ENCODE measurements at regions not wholly inside any gene's neighbourhood (a gene's known extent, or its start where the extent isn't known, plus 50 kb on each side); places are given as distances from the start of the nearest gene placed in this dataset.

- Histone ChIP-seq H4K20me1 (ENCODE audit: insufficient read depth) (no peaks in the 10 kb centered on the region), H3F3A (ENCODE audit: insufficient read depth, low read length, poor library complexity, severe bottlenecking) (no peaks in the 10 kb centered on the region), H3K36me3 (ENCODE audit: insufficient read depth, low read length) (no peaks in the 10 kb centered on the region), H2AFZ (ENCODE audit: low read depth, low read length) (no peak overlapping the region), H3K9me2 (ENCODE audit: insufficient read depth, low read length) (no peaks in the 10 kb centered on the region), H3K9ac (ENCODE audit: low read length) (no peak overlapping the region), H3K4me2 (ENCODE audit: low read length) (no peak overlapping the region), H3K27me3 (ENCODE audit: insufficient read depth, low read depth, low read length) (no peaks in the 10 kb centered on the region), H3K79me2 (replicated peaks; ENCODE audit: insufficient read depth, low read length) (no peaks in the 10 kb centered on the region), H3K27ac (ENCODE audit: low read length) (no peak overlapping the region), H3K9me3 (ENCODE audit: low read length) (no peaks in the 10 kb centered on the region), H3K4me3 (ENCODE audit: low read length) (no peak overlapping the region)
- TF ChIP-seq EZH2 (IDR thresholded peaks at IDR 0.05; ENCODE audit: borderline replicate concordance, insufficient read depth, low read length, poor library complexity, severe bottlenecking) (no peak), RAD21 (conservative IDR thresholded peaks at IDR 0.05) (no peak), EP300 (conservative IDR thresholded peaks at IDR 0.05; ENCODE audit: poor library complexity, severe bottlenecking) (no peak), POLR2AphosphoS5 (IDR thresholded peaks at IDR 0.05) (no peak), SMC3 (conservative IDR thresholded peaks at IDR 0.05; ENCODE audit: poor library complexity) (no peak), TAF1 (IDR thresholded peaks at IDR 0.05; ENCODE audit: low read depth) (no peak), MXI1 (conservative IDR thresholded peaks at IDR 0.05; ENCODE audit: poor library complexity, severe bottlenecking) (no peak), CTCF (IDR thresholded peaks at IDR 0.05; ENCODE audit: poor library complexity, severe bottlenecking) (no peak)
- TF ChIP-seq, protein P1, sequence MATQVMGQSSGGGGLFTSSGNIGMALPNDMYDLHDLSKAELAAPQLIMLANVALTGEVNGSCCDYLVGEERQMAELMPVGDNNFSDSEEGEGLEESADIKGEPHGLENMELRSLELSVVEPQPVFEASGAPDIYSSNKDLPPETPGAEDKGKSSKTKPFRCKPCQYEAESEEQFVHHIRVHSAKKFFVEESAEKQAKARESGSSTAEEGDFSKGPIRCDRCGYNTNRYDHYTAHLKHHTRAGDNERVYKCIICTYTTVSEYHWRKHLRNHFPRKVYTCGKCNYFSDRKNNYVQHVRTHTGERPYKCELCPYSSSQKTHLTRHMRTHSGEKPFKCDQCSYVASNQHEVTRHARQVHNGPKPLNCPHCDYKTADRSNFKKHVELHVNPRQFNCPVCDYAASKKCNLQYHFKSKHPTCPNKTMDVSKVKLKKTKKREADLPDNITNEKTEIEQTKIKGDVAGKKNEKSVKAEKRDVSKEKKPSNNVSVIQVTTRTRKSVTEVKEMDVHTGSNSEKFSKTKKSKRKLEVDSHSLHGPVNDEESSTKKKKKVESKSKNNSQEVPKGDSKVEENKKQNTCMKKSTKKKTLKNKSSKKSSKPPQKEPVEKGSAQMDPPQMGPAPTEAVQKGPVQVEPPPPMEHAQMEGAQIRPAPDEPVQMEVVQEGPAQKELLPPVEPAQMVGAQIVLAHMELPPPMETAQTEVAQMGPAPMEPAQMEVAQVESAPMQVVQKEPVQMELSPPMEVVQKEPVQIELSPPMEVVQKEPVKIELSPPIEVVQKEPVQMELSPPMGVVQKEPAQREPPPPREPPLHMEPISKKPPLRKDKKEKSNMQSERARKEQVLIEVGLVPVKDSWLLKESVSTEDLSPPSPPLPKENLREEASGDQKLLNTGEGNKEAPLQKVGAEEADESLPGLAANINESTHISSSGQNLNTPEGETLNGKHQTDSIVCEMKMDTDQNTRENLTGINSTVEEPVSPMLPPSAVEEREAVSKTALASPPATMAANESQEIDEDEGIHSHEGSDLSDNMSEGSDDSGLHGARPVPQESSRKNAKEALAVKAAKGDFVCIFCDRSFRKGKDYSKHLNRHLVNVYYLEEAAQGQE (IDR thresholded peaks at IDR 0.05; ENCODE audit: borderline replicate concordance): no peak
Observed at GRCh38 chr3:30542897-30543296, 63.5 kb upstream of the TGFBR2 start.

- no peak overlapping the region for H3K4me2 ChIP-seq (ENCODE audit: low read length)
- H3K27ac ChIP-seq (ENCODE audit: low read length): no peak overlapping the region
- H3K27me3 ChIP-seq (ENCODE audit: insufficient read depth, low read depth, low read length): no peaks in the 10 kb centered on the region
Observed at GRCh38 chr3:30544812-30545211, 61.6 kb upstream of the TGFBR2 start.

More at GRCh38 chr3:30544812-30545211, 61.6 kb upstream of the TGFBR2 start:
- H4K20me1 ChIP-seq (ENCODE audit: insufficient read depth): no peaks in the 10 kb centered on the region
- no peaks in the 10 kb centered on the region for H3K36me3 ChIP-seq (ENCODE audit: insufficient read depth, low read length)
- H3K4me3 ChIP-seq (ENCODE audit: low read length): no peak overlapping the region
- no peak overlapping the region for H2AFZ ChIP-seq (ENCODE audit: low read depth, low read length)
- no peaks in the 10 kb centered on the region for H3K9me3 ChIP-seq (ENCODE audit: low read length)
- no peaks in the 10 kb centered on the region for H3K79me2 ChIP-seq (replicated peaks; ENCODE audit: insufficient read depth, low read length)
- no peaks in the 10 kb centered on the region for H3F3A ChIP-seq (ENCODE audit: insufficient read depth, low read length, poor library complexity, severe bottlenecking)
- TF ChIP-seq CTCF (IDR thresholded peaks at IDR 0.05; ENCODE audit: poor library complexity, severe bottlenecking): no peak
- no peak for TF ChIP-seq SMC3 (conservative IDR thresholded peaks at IDR 0.05; ENCODE audit: poor library complexity)
- no peak for TF ChIP-seq POLR2AphosphoS5 (IDR thresholded peaks at IDR 0.05)
- TF ChIP-seq MXI1 (conservative IDR thresholded peaks at IDR 0.05; ENCODE audit: poor library complexity, severe bottlenecking): no peak
- no peak for TF ChIP-seq EP300 (conservative IDR thresholded peaks at IDR 0.05; ENCODE audit: poor library complexity, severe bottlenecking)
- no peak for TF ChIP-seq EZH2 (IDR thresholded peaks at IDR 0.05; ENCODE audit: borderline replicate concordance, insufficient read depth, low read length, poor library complexity, severe bottlenecking)
- no peak for TF ChIP-seq TAF1 (IDR thresholded peaks at IDR 0.05; ENCODE audit: low read depth)
- no peak for TF ChIP-seq RAD21 (conservative IDR thresholded peaks at IDR 0.05)
- TF ChIP-seq, protein P1 (IDR thresholded peaks at IDR 0.05; ENCODE audit: borderline replicate concordance): no peak
- H3K9ac ChIP-seq (ENCODE audit: low read length): no peak overlapping the region
- H3K9me2 ChIP-seq (ENCODE audit: insufficient read depth, low read length): no peaks in the 10 kb centered on the region

All from neural cell (in vitro differentiated cells).